Trophoblast cell (in vitro differentiated cells and primary cell): ENCODE measurements at regions not wholly inside any gene's neighbourhood (a gene's known extent, or its start where the extent isn't known, plus 50 kb on each side); places are given as distances from the start of the nearest gene placed in this dataset.

Experiments
- DNase-seq, 2 donors: peaks; one replicate each; pipeline ENCODE4 v3.0.0-alpha.2; 2016
- H2AFZ ChIP-seq: 2 replicates; pipeline ENCODE4 v1.6.1; 2013; ENCODE audit warnings: low read length, moderate library complexity, mild to moderate bottlenecking; ENCODE audit not compliant: insufficient read depth, poor library complexity
- H2AK5ac ChIP-seq: 2 replicates; pipeline ENCODE4 v1.6.1; 2013; ENCODE audit warnings: mild to moderate bottlenecking, low read length
- H2BK120ac ChIP-seq: 2 replicates; pipeline ENCODE4 v1.6.1; 2013; ENCODE audit warnings: low read length, mild to moderate bottlenecking, moderate library complexity; ENCODE audit not compliant: insufficient read depth, poor library complexity
- H2BK12ac ChIP-seq: 2 replicates; pipeline ENCODE4 v1.6.1; 2013; ENCODE audit warnings: mild to moderate bottlenecking, low read length, moderate library complexity
- H2BK5ac ChIP-seq: 2 replicates; pipeline ENCODE4 v1.6.1; 2013; ENCODE audit warnings: low read length, low read depth, moderate library complexity, mild to moderate bottlenecking; ENCODE audit not compliant: poor library complexity
- H3K14ac ChIP-seq: 2 replicates; pipeline ENCODE4 v1.6.1; 2013; ENCODE audit warnings: mild to moderate bottlenecking, low read length
- H3K18ac ChIP-seq: 2 replicates; pipeline ENCODE4 v1.6.1; 2013; ENCODE audit warnings: mild to moderate bottlenecking, low read length
- H3K23ac ChIP-seq: 2 replicates; pipeline ENCODE4 v1.6.1; 2013; ENCODE audit warnings: low read length
- H3K27ac ChIP-seq: 2 replicates; pipeline ENCODE4 v1.5.1; 2013; ENCODE audit warnings: low read depth, mild to moderate bottlenecking, inconsistent platforms, low read length, moderate library complexity
- H3K27me3 ChIP-seq: 2 replicates; pipeline ENCODE4 v1.6.1; 2013; ENCODE audit warnings: inconsistent platforms, mild to moderate bottlenecking, low read length, moderate library complexity; ENCODE audit not compliant: insufficient read depth
- H3K36me3 ChIP-seq, 2 experiments: 1 replicate in 1 of 2; 2 replicates in 1 of 2; pipeline ENCODE4 v1.6.1; 2013; ENCODE audit warnings: low read length in 2 of 2, mild to moderate bottlenecking in 2 of 2, moderate library complexity in 1 of 2; ENCODE audit not compliant: insufficient read depth in 2 of 2, control insufficient read depth in 1 of 2
- H3K4ac ChIP-seq: 2 replicates; pipeline ENCODE4 v1.6.1; 2013; ENCODE audit warnings: low read depth, mild to moderate bottlenecking, low read length, moderate library complexity
- H3K4me1 ChIP-seq, 2 experiments: 1 replicate in 1 of 2; 2 replicates in 1 of 2; pipeline ENCODE4 v1.6.1; 2013; ENCODE audit warnings: low read length in 2 of 2, mild to moderate bottlenecking in 2 of 2, moderate library complexity in 1 of 2; ENCODE audit not compliant: insufficient read depth in 2 of 2, control insufficient read depth in 1 of 2
- H3K4me2 ChIP-seq: 2 replicates; pipeline ENCODE4 v1.6.1; 2013; ENCODE audit warnings: inconsistent platforms, mild to moderate bottlenecking, low read length, moderate library complexity
- H3K4me3 ChIP-seq: 2 replicates; pipeline ENCODE4 v1.5.1; 2013; ENCODE audit warnings: mild to moderate bottlenecking, low read depth, low read length, inconsistent platforms
- H3K79me1 ChIP-seq: one replicate; pipeline ENCODE4 v1.6.1; 2013; ENCODE audit warnings: low read length
- H3K79me2 ChIP-seq: 2 replicates; pipeline ENCODE4 v1.6.1; 2013; ENCODE audit warnings: low read length, mild to moderate bottlenecking; ENCODE audit not compliant: control insufficient read depth, insufficient read depth, poor library complexity
- H3K9ac ChIP-seq: 2 replicates; pipeline ENCODE4 v1.6.1; 2013; ENCODE audit warnings: mild to moderate bottlenecking, low read length
- H3K9me3 ChIP-seq: 2 replicates; pipeline ENCODE4 v1.6.1; 2013; ENCODE audit warnings: low read depth, mild to moderate bottlenecking, control low read depth, inconsistent platforms, low read length; ENCODE audit not compliant: insufficient read depth
- H4K12ac ChIP-seq: 2 replicates; pipeline ENCODE4 v1.6.1; 2013; ENCODE audit warnings: low read depth, mild to moderate bottlenecking, low read length, moderate library complexity
- H4K8ac ChIP-seq: 2 replicates; pipeline ENCODE4 v1.6.1; 2013; ENCODE audit warnings: low read depth, mild to moderate bottlenecking, low read length, moderate library complexity
- H4K91ac ChIP-seq: one replicate; pipeline ENCODE4 v1.6.1; 2013; ENCODE audit warnings: low read depth, mild to moderate bottlenecking, low read length, moderate library complexity
- WGBS: extraction: QIAGEN DNeasy Blood & Tissue Kit; methylation state at CpG from one replicate; pipeline ENCODE4 v1.1.7; 2013; ENCODE audit warnings: missing lambda C conversion rate; ENCODE audit not compliant: insufficient read length, insufficient coverage; ENCODE audit errors: extremely low coverage; 5-methylcytosine and 5-hydroxymethylcytosine counted together

- no peak overlapping the region for H3K4ac ChIP-seq
- H3K4me3 ChIP-seq, result no peak overlapping the region
- no peak overlapping the region for H2BK120ac ChIP-seq
- WGBS, result no CpG with 5 or more reads among the region's 1 CpG
- H2BK12ac ChIP-seq, result no peak overlapping the region
- no peak overlapping the region for H3K4me2 ChIP-seq
- H3K9ac ChIP-seq, result no peak overlapping the region
- no peaks in the 10 kb centered on the region for H3K36me3 ChIP-seq
- H3K79me1 ChIP-seq, result no peaks in the 10 kb centered on the region
- no peak overlapping the region for H3K27ac ChIP-seq
- no peak overlapping the region for H3K23ac ChIP-seq
- no peak overlapping the region for H2BK5ac ChIP-seq
- H3K14ac ChIP-seq, result no peak overlapping the region
- no peak for DNase-seq
- no peak overlapping the region for H4K91ac ChIP-seq
- no peaks in the 10 kb centered on the region for H3K27me3 ChIP-seq
- no peak overlapping the region for H4K12ac ChIP-seq
- H3K79me2 ChIP-seq, result no peaks in the 10 kb centered on the region
- H2AFZ ChIP-seq, result no peak overlapping the region
- no peak overlapping the region for H2AK5ac ChIP-seq
- no peaks in the 10 kb centered on the region for H3K4me1 ChIP-seq
- no peak overlapping the region for H4K8ac ChIP-seq
- H3K18ac ChIP-seq, result no peak overlapping the region
- H3K9me3 ChIP-seq, result no peaks in the 10 kb centered on the region
Observed at GRCh38 chrX:133475521-133475920, 60.2 kb upstream of the GPC4 start.

GRCh38 chrX:133474574-133474973 is 59.3 kb upstream of the GPC4 start:
- Histone ChIP-seq H3K36me3 (no peaks in the 10 kb centered on the region), H3K9ac (no peak overlapping the region), H4K12ac (no peak overlapping the region), H3K4me3 (no peak overlapping the region), H3K9me3 (no peaks in the 10 kb centered on the region), H2AK5ac (no peak overlapping the region), H3K27ac (no peak overlapping the region), H4K91ac (no peak overlapping the region), H3K79me1 (no peaks in the 10 kb centered on the region), H3K18ac (no peak overlapping the region), H3K23ac (no peak overlapping the region), H2BK5ac (no peak overlapping the region), H3K4me1 (no peaks in the 10 kb centered on the region), H2BK120ac (no peak overlapping the region), H3K4ac (no peak overlapping the region), H3K4me2 (no peak overlapping the region), H2AFZ (no peak overlapping the region), H3K27me3 (no peaks in the 10 kb centered on the region), H2BK12ac (no peak overlapping the region), H3K14ac (no peak overlapping the region), H4K8ac (no peak overlapping the region), H3K79me2 (no peaks in the 10 kb centered on the region)
- WGBS, result no CpG with 5 or more reads among the region's 4 CpGs
- peak; percentile 2 to 40 for DNase-seq

DNA sequence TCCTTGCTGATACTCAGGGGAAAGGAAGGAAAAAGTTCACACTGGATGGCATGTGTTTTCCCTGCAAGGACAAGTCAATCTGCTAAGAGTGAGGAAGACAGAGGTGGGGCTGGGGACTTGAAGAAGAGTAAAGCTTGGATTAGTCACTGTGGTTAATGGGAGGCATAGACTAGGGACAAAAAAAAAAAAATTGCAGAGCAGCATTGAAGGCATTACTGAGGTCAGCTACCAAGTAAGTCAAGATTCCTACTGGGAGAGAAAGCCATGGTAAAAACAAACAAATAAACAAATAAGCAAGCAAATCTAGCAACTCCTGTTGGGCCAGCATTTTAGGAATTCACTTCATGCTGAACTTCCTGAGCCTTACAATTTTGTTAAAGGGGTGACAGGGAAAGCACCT is 58.2 kb upstream of the GPC4 start:
- H3K4me1 ChIP-seq, result no peaks in the 10 kb centered on the region
- H2AK5ac ChIP-seq, result no peak overlapping the region
- H3K27ac ChIP-seq, result no peak overlapping the region
- H2BK5ac ChIP-seq, result no peak overlapping the region
- H3K9me3 ChIP-seq, result no peaks in the 10 kb centered on the region
- no peak overlapping the region for H3K14ac ChIP-seq
- H2BK120ac ChIP-seq, result no peak overlapping the region
- no peak overlapping the region for H3K9ac ChIP-seq
- no peaks in the 10 kb centered on the region for H3K79me2 ChIP-seq
- H3K23ac ChIP-seq, result no peak overlapping the region
- H3K4ac ChIP-seq, result no peak overlapping the region
- no peak overlapping the region for H4K91ac ChIP-seq
- no peaks in the 10 kb centered on the region for H3K79me1 ChIP-seq
- no peaks in the 10 kb centered on the region for H3K36me3 ChIP-seq
- H3K18ac ChIP-seq, result no peak overlapping the region
- no peak overlapping the region for H3K4me2 ChIP-seq
- no peak overlapping the region for H2AFZ ChIP-seq
- no peak overlapping the region for H4K8ac ChIP-seq
- H3K27me3 ChIP-seq, result no peaks in the 10 kb centered on the region
- H4K12ac ChIP-seq, result no peak overlapping the region
- no peak overlapping the region for H3K4me3 ChIP-seq
- no peak overlapping the region for H2BK12ac ChIP-seq
- peak; percentile 36 to 72 for DNase-seq

DNA sequence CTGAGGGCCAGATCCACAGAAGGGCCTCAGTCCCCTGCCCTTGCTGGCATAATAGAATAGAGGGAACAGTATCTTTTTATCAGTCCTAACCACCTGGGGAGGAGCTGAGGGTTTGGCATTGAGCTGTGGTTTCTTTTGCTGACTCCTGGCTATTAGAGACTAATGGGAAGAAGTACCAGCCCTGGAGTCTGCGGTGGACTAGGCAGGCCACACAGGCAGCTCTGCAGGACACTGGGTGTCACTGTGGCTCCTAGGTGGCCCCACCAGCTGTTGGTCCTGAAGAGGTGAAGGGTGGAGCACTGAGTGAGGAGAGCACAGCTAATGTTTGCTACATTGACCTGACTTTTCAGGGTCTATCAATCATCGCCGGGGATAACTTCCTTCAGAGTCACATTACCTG is 52.8 kb upstream of the GPC4 start:
- Histone ChIP-seq H3K27me3 (no peaks in the 10 kb centered on the region), H3K4me1 (no peaks in the 10 kb centered on the region), H3K9ac (no peak overlapping the region), H3K4me3 (no peak overlapping the region), H3K4ac (no peak overlapping the region), H3K9me3 (no peaks in the 10 kb centered on the region), H3K23ac (no peak overlapping the region), H2AK5ac (no peak overlapping the region), H3K4me2 (no peak overlapping the region), H4K12ac (no peak overlapping the region), H3K36me3 (no peaks in the 10 kb centered on the region), H2BK120ac (no peak overlapping the region), H2BK12ac (no peak overlapping the region), H2AFZ (no peak overlapping the region), H4K8ac (no peak overlapping the region), H2BK5ac (no peak overlapping the region), H3K14ac (no peak overlapping the region), H3K79me1 (no peaks in the 10 kb centered on the region), H3K79me2 (no peaks in the 10 kb centered on the region), H3K27ac (no peak overlapping the region), H3K18ac (no peak overlapping the region), H4K91ac (no peak overlapping the region)
- no peak for DNase-seq
- no CpG with 5 or more reads among the region's 3 CpGs for WGBS

DNA sequence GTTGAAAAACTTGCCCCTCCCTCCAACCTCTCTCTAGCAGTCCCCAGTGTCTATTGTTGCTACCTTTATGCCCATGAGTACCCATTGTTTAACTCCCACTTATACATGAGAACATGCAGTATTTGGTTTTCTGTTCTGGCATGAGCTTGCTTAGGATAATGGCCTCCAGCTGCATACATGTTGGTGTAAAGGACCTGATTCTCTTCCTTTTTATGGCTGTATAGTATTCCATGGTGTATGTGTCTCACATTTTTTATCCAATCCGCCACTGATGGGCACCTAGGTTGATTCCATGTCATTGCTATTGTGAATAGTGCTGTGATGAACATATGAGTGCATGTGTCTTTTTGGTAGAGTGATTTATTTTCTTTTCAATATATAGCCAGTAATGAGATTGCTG is 50.0 kb upstream of the GPC4 start:
- no CpG with 5 or more reads among the region's 1 CpG for WGBS
- no peaks in the 10 kb centered on the region for H3K36me3 ChIP-seq
- no peak overlapping the region for H3K18ac ChIP-seq
- no peak overlapping the region for H3K27ac ChIP-seq
- no peak overlapping the region for H3K14ac ChIP-seq
- H4K91ac ChIP-seq, result no peak overlapping the region
- no peak overlapping the region for H2AK5ac ChIP-seq
- H3K79me2 ChIP-seq, result no peaks in the 10 kb centered on the region
- no peak overlapping the region for H2BK5ac ChIP-seq
- no peak overlapping the region for H2BK120ac ChIP-seq
- H3K4ac ChIP-seq, result no peak overlapping the region
- H3K4me3 ChIP-seq, result no peak overlapping the region
- no peak overlapping the region for H2AFZ ChIP-seq
- DNase-seq, result no peak
- no peak overlapping the region for H4K8ac ChIP-seq
- no peak overlapping the region for H4K12ac ChIP-seq
- no peaks in the 10 kb centered on the region for H3K27me3 ChIP-seq
- H3K4me1 ChIP-seq, result no peaks in the 10 kb centered on the region
- H3K4me2 ChIP-seq, result no peak overlapping the region
- no peak overlapping the region for H3K9ac ChIP-seq
- H3K23ac ChIP-seq, result no peak overlapping the region
- no peaks in the 10 kb centered on the region for H3K79me1 ChIP-seq
- no peak overlapping the region for H2BK12ac ChIP-seq
- H3K9me3 ChIP-seq, result no peaks in the 10 kb centered on the region
